HG03135 (cell line): ENCODE measurements at regions not wholly inside any gene's neighbourhood (a gene's known extent, or its start where the extent isn't known, plus 50 kb on each side); places are given as distances from the start of the nearest gene placed in this dataset.
"Not testable (repeated sequence)": the region's sequence is repeated elsewhere in the genome, so short reads cannot be mapped to it uniquely, and the experiment has no call there.

ENCODE experiments used
- ATAC-seq: cut with Tn5 transposase; IDR thresholded peaks from one replicate; pipeline ENCODE4 v1.9.1; 2021; ENCODE audit warnings: mild to moderate bottlenecking, moderate library complexity; ENCODE audit not compliant: unreplicated experiment

- no peak for ATAC-seq
Measured at GRCh38 chr16:73965591-73965990, 331.0 kb upstream of the PSMD7 start.

DNA sequence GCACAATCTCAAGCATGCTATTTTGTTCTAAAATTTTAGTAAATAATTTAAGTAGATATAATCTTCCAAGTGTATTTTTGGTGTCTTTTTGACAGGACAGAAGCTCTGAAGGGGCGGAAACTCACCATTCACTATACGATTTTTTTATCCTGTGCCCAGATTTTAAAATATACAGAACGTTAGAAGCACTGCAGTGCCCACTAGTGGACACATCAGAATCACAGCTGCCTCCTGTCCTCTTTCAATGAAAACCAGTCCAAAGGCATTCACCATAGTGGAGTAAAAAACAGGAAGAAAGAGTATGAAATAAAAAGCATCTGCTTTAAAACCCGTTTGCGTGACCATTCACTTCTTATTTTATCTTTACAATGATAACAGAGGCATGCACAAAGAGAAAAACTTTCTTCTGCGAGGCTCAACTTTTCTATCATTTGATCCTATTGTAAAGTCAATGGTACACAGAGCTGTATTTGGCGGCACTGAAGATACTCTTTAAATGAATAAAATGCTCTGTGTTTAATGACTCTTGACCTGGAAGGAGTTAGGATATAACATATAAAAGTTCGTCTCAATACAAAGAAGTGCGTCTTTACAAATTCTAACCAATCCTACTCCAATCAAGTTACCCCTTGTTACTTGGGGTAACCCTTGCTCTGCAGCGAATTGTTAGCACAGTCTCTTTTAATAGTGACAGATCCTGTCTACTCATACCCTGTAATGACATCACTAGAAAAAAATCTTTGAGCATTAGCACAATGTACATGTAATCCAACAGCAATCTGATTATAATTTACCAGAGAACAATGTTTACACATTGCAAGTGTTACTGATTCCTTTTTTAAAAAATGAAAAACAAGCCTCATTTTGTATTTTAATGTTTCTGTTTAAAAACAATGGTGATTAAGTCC lies 339.8 kb upstream of the PSMD7 start:
- no peak for ATAC-seq

DNA sequence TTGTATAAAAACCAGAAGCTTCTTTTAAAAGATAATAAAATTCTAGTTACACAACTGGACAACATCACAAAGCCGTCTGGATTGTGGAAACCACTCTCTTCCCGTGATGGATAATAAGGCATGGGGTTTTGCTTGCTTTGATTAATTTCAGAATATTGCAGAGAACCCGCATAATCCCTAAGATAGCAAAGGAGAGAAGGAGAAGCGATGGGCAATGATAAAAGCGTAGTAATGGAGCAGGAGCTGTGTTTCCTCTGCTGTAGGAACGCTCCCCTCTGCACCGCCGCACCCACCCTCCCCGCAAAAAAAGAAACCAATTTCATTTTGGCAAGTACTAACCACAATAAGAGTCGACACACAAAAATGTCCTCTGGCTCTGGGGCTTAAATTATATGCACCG lies 340.9 kb upstream of the PSMD7 start:
- ATAC-seq: no peak

GRCh38 chr16:73955255-73955654 lies 341.4 kb upstream of the PSMD7 start:
- no peak for ATAC-seq

DNA sequence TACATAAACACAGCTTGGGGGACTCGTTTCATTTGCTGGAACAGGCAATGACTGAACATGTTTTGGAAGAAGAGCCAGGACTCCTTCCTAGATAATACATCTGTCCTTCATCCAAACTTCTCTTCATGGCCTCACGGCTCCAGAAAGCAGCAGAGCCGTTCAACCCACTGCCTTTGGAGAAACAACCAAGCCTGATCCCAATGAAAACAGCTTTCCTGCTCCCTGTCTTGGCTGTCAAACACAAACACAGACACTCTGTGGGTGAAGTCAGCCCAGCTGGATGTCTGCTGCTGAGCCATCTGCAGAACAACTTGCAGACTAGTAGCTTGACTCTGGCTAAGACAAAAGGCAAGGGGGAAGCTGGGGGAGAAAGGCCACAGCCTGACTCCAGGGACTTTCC lies 345.1 kb upstream of the PSMD7 start:
- ATAC-seq: no peak

GRCh38 chr16:73949574-73950320 lies 346.9 kb upstream of the PSMD7 start:
- ATAC-seq: no peak

DNA sequence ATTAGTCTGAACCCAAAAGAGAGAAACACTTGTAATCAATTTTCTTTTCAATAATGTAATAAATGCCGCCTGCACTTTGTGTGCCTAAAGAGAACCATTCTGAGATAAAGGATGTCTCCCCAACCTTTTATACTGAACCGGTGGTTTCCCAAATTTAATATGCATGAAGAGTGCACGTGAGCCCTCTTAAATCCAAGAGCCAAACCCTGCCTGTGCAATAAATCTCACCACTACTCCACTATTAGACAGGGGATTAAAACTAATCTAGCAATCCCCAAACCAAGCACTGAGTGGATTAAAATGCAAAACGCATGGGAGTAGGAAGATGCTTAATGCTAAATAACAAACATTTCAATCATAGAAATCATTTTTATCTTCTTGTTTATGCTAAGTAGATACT lies 351.0 kb upstream of the PSMD7 start:
- ATAC-seq: no peak

GRCh38 chr16:73943184-73943583 lies 353.4 kb upstream of the PSMD7 start:
- not testable (repeated sequence) for ATAC-seq

DNA sequence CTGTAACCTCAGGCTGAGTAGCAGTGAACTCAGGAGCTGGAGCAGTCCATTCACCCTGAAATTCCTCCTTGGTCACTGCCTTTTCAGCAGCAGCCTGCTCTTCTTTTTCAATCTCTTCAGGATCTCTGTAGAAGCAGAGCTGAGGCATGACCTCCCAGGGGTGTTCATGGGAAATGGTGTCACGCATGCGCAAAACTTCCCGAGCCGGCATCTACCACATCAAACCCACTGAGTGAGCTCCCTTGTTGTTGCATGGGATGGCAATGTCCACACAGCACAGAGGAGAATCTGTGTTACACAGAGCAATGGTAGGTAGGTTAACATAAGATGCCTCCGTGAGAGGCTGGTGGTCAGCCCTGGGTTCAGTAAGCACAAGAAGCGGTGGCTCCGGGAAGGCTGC lies 355.8 kb upstream of the PSMD7 start:
- not testable (repeated sequence) for ATAC-seq

DNA sequence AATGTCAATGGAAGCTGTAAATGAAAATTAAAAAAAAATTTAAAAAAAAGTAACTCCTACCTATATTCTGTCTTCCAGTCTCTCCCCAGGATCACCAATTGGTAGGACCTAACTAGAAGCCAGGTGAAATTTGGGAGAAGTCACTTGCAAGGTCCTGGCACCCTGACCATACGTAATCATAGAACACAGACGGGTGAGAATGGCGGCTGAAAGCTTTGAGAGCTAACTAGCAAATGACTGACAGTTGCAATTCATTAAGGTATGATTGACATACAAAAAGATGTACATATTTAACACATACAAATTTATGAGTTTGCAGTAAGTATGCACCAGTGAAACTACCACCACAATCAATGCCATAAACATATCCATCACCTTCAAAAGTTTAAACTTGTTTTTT lies 372.7 kb upstream of the PSMD7 start:
- ATAC-seq: no peak

- no peak for ATAC-seq
Measured at GRCh38 chr16:73921295-73921694, 375.3 kb upstream of the PSMD7 start.

DNA sequence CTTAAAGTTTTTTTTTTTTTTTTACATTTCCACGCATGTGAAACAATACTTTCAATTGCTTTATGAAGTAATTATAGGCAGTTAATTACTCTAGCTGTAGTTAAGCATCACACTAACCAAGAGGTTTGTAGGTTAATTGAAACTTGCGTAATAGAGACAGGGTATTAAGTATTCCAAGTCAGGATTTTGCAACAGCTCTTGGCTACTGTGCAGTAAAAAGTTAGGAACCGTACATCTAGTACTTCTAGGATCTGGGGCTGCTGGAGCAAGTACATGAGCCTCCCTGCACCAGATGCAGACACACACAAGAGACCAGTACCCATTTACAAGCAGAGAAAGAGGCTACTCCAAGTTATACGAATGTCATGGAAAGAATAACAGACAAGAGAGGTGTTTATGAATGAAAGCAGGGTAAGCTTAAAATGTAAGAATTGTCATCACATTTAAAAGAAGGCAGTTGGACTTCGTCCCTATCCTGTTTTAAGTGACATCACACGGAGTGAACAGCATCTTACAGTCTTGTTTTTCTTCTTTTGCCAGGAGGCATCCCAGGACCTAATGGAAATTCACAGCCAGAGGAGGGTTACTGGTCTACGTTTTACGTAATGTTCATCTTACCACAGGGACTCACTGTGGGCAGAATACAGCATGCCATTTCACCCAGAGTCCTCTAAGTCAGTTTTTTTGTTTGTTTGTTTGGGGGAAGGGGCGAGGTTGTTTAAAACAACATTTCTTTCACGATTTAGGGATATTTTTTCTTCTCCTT lies 379.6 kb upstream of the PSMD7 start:
- no peak for ATAC-seq

- no peak for ATAC-seq
Measured at GRCh38 chr16:73915935-73916334, 380.7 kb upstream of the PSMD7 start.

DNA sequence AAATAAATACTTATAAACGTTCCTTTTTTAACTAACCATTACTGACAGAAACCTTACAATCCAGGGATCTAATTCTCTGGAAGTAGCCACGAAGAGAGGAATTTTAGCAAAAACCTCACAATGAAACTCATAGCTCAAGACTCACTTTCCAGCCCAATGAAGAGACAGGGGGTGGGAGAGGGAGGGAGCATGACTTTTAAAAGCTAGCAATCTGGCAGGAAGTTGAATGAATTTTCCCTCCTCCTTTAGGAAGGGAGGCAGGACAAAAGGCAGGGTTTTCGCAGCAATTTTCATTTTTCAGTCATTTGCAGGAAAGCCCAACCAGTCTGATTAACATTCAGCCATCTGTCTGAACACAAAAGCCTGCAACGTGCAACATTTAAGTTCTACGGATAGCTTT lies 381.5 kb upstream of the PSMD7 start:
- ATAC-seq: no peak

DNA sequence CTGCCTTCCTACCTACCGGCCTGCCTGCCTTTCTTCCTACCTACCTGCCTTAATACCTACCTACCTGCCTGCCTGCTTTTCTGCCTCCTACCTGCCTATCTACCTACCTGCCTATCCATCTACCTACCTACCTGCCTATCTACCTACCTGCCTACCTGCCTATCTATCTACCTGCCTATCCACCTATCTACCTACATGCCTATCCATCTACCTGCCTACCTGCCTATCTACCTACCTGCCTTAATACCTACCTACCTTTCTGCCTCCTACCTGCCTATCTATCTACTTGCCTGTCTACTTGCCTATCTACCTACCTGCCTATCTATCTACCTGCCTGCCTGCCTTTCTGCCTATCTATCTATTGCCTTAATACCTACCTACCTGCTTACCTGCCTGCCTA lies 383.8 kb upstream of the PSMD7 start:
- ATAC-seq: no peak

- no peak for ATAC-seq
Measured at GRCh38 chr16:73912281-73912680, 384.3 kb upstream of the PSMD7 start.

DNA sequence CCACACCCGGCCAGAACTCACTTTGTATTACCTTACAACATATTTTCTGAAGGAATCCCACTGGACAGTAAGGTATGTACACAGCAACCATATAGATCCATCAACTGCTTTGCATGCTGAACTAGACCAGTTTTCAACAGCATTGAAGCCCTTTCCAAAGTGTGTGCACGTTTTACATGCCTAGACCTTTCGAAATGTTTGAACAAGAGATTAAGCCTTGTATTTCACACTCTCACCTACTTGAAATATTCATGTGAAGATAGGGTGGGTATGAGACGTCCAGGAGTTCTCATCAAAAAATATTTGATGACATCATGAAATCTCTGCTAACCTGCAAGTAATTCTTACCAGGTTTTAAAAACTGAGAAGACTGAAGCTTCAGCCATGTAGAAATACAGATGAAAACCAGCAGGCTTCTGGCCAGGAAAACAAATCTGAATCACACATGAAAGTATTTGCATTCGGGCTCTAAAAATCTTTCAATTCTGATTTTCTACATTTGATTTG lies 387.0 kb upstream of the PSMD7 start:
- no peak for ATAC-seq

- ATAC-seq: no peak
Measured at GRCh38 chr16:73891129-73891542, 405.5 kb upstream of the PSMD7 start.

DNA sequence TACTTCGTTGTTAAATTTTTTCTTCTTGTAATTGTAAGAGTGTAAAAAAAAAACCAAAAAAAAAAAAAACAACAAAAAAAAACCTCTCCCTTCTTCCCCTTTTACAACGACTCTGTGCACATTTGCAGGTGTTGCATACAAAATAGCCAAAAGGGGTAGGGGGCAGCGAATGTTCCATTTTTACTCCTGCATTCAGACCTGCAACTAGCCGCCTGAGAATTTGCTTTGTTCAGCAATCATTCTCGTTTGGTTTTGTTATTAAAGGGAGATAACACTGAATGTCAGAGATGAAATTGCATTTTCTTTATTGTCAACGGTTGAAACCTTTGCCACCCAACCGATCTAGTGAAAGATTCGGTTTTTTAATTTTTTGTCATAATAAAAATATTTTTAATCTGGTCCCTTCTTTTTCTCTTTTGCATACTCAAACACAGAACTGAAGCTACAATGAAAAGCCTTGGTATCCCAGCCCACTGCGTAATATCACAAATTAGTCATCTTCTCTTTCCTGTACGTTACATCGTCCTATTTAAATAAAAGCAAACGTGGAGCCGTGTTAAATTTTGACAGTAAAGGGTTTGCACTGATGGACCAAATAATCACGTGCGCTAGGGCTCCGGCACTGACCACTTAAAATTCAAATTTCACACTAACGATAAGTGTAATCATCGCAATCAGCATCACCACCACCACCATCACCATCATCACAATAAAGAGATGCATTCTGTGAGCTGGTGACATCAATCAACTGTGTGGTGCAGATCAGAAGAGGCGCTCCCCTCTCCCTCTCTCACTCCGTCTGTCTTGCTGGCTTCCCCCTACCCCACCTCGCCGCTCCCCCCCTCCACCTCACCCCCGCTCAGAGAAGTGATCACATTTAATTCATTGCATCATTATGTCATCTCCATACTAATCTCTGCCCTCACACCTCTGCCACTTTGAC lies 406.2 kb upstream of the PSMD7 start:
- ATAC-seq: no peak

GRCh38 chr16:73888840-73889490 lies 407.6 kb upstream of the PSMD7 start:
- ATAC-seq: no peak
